T-helper 2 cell treated with Interferon-gamma antibody and Interleukin-4, amounts not matched to agents 5 μg/mL and 100 μg/mL, for 36 hours (primary cell): ENCODE measurements at regions not wholly inside any gene's neighbourhood (a gene's known extent, or its start where the extent isn't known, plus 50 kb on each side); places are given as distances from the start of the nearest gene placed in this dataset.

Source experiments
- DNase-seq: peaks from one replicate; pipeline ENCODE4 v3.0.0; 2021; ENCODE audit warnings: low spot score
- H3K27ac Mint-ChIP-seq: one replicate; pipeline ENCODE4 v1.8.0; 2021; ENCODE audit warnings: mild to moderate bottlenecking, mixed read lengths
- H3K27me3 Mint-ChIP-seq: one replicate; pipeline ENCODE4 v1.8.0; 2021; ENCODE audit warnings: low read depth, mixed read lengths
- H3K36me3 Mint-ChIP-seq: one replicate; pipeline ENCODE4 v1.8.0; 2021; ENCODE audit warnings: low read depth, mixed read lengths
- H3K4me1 Mint-ChIP-seq: one replicate; pipeline ENCODE4 v1.8.0; 2021; ENCODE audit warnings: low read depth, mixed read lengths
- H3K4me3 Mint-ChIP-seq: one replicate; pipeline ENCODE4 v1.8.0; 2022; ENCODE audit warnings: mild to moderate bottlenecking, moderate library complexity, mixed read lengths
- H3K9me3 Mint-ChIP-seq: one replicate; pipeline ENCODE4 v1.8.0; 2021; ENCODE audit warnings: mixed read lengths

GRCh38 chr6:147768969-147769368 is 260.5 kb downstream of the SAMD5 start:
- Mint-ChIP-seq H3K27me3 (no peaks in the 10 kb centered on the region), H3K4me3 (no peak overlapping the region), H3K27ac (no peak overlapping the region), H3K4me1 (no peaks in the 10 kb centered on the region), H3K9me3 (no peaks in the 10 kb centered on the region), H3K36me3 (no peaks in the 10 kb centered on the region)
- DNase-seq, result no peak

- H3K27me3 Mint-ChIP-seq, result no peaks in the 10 kb centered on the region
- no peaks in the 10 kb centered on the region for H3K4me1 Mint-ChIP-seq
- H3K4me3 Mint-ChIP-seq, result no peak overlapping the region
- no peaks in the 10 kb centered on the region for H3K9me3 Mint-ChIP-seq
- H3K36me3 Mint-ChIP-seq, result no peaks in the 10 kb centered on the region
- no peak for DNase-seq
- H3K27ac Mint-ChIP-seq, result no peak overlapping the region
Observed at GRCh38 chr6:147769496-147770087, 261.1 kb downstream of the SAMD5 start.

GRCh38 chr6:147770221-147770620 is 261.7 kb downstream of the SAMD5 start:
- Mint-ChIP-seq H3K4me1 (no peaks in the 10 kb centered on the region), H3K9me3 (no peaks in the 10 kb centered on the region), H3K27me3 (no peaks in the 10 kb centered on the region), H3K36me3 (no peaks in the 10 kb centered on the region), H3K27ac (no peak overlapping the region), H3K4me3 (no peak overlapping the region)
- no peak for DNase-seq

- no peaks in the 10 kb centered on the region for H3K36me3 Mint-ChIP-seq
- DNase-seq, result no peak
- no peaks in the 10 kb centered on the region for H3K4me1 Mint-ChIP-seq
Observed at GRCh38 chr6:147772724-147773123, 264.2 kb downstream of the SAMD5 start.

DNA sequence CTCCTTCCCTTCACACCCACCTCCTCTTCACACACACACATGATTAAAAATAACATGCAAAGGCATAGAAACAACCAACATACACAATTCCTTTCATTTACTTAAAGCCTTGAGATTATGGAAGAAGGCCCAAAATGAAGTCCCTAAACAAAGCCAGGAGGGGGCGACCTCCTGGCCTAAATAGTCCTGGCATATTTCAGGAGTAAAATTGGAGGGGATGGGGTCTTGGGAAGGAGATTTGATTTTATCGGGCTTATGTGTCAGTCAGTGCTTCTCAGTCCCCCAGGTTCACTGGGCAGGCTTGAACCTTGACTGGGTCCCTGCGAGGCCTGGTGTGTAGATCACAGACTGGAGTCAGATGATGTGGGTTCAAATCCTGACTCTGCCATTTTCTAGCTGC is 266.4 kb downstream of the SAMD5 start:
- Mint-ChIP-seq H3K27ac (no peak overlapping the region), H3K36me3 (no peaks in the 10 kb centered on the region), H3K9me3 (no peaks in the 10 kb centered on the region), H3K4me3 (no peak overlapping the region), H3K27me3 (no peaks in the 10 kb centered on the region), H3K4me1 (no peaks in the 10 kb centered on the region)
- no peak for DNase-seq

More at GRCh38 chr6:147772724-147773123, 264.2 kb downstream of the SAMD5 start:
- no peak overlapping the region for H3K27ac Mint-ChIP-seq
- no peaks in the 10 kb centered on the region for H3K27me3 Mint-ChIP-seq
- no peak overlapping the region for H3K4me3 Mint-ChIP-seq
- no peaks in the 10 kb centered on the region for H3K9me3 Mint-ChIP-seq

DNA sequence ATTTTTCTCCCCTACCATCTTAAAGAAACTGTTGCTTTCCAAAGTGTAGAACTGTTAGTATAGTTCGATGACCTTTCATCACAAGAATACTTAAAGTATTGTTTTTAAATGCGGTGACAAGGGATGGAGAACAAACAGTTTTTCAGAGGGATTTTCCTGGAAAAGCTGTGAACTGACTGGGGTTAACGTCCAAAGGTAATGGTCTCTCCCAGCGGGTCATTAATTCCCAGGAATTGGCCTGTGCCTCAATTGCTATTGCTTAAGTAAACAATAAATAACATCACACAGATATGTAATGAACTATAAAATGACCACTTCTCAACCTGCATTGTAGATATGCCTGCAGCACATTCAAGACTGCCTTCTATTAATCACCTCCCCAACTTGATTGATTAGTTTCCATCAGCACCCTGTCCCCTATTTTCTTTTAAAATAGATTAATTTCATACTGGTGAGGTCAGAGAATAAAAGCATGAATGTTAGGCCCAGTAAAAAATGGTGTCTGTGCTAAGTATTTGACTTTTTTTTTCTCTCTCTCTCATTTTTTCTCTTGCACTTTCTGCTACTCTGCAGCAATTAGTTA is 268.2 kb downstream of the SAMD5 start:
- no peak for DNase-seq
- Mint-ChIP-seq H3K27ac (no peak overlapping the region), H3K4me3 (no peak overlapping the region), H3K4me1 (no peaks in the 10 kb centered on the region), H3K9me3 (no peaks in the 10 kb centered on the region), H3K36me3 (no peaks in the 10 kb centered on the region), H3K27me3 (no peaks in the 10 kb centered on the region)

DNA sequence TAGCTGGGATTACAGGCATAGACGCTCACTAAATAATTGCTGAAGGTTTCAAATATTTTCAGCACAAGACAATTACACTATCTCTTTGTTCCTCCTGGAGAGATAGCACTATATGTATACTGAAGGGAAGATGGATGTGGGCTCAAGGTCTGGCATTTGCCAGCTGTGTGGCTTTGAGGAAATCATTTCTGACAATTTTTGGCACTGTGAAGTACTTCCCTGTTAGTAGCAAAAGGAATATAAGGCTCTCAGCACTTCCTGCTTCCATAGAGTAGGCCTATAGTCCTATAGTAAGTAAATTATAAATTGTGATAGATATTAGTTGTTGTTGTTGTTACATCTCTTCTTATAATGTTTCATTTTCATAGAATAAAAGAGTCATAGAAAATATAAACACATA is 271.1 kb downstream of the SAMD5 start:
- no peak overlapping the region for H3K4me3 Mint-ChIP-seq
- H3K4me1 Mint-ChIP-seq, result no peaks in the 10 kb centered on the region
- no peaks in the 10 kb centered on the region for H3K9me3 Mint-ChIP-seq
- no peak overlapping the region for H3K27ac Mint-ChIP-seq
- no peak for DNase-seq
- H3K27me3 Mint-ChIP-seq, result no peaks in the 10 kb centered on the region
- H3K36me3 Mint-ChIP-seq, result no peaks in the 10 kb centered on the region

- Mint-ChIP-seq H3K27ac (no peak overlapping the region), H3K4me3 (no peak overlapping the region), H3K27me3 (no peaks in the 10 kb centered on the region), H3K4me1 (no peaks in the 10 kb centered on the region), H3K9me3 (no peaks in the 10 kb centered on the region), H3K36me3 (no peaks in the 10 kb centered on the region)
- DNase-seq, result no peak
Observed at GRCh38 chr6:147782302-147782701, 273.8 kb downstream of the SAMD5 start.

- Mint-ChIP-seq H3K27ac (no peak overlapping the region), H3K4me1 (no peaks in the 10 kb centered on the region), H3K36me3 (no peaks in the 10 kb centered on the region), H3K27me3 (no peaks in the 10 kb centered on the region), H3K4me3 (no peak overlapping the region), H3K9me3 (no peaks in the 10 kb centered on the region)
- DNase-seq, result no peak
Observed at GRCh38 chr6:147784371-147784770, 275.9 kb downstream of the SAMD5 start.

- no peak for DNase-seq
- peaks cover 4% of the 10 kb centered on the region for H3K9me3 Mint-ChIP-seq
Observed at GRCh38 chr6:147787417-147787816, 278.9 kb downstream of the SAMD5 start.

GRCh38 chr6:147789430-147789947 is 281.0 kb downstream of the SAMD5 start:
- DNase-seq, result no peak
- Mint-ChIP-seq H3K4me1 (no peaks in the 10 kb centered on the region), H3K9me3 (peaks cover 4% of the 10 kb centered on the region), H3K27ac (no peak overlapping the region), H3K36me3 (no peaks in the 10 kb centered on the region), H3K27me3 (no peaks in the 10 kb centered on the region), H3K4me3 (no peak overlapping the region)

More at GRCh38 chr6:147787417-147787816, 278.9 kb downstream of the SAMD5 start:
- H3K36me3 Mint-ChIP-seq, result no peaks in the 10 kb centered on the region
- H3K4me1 Mint-ChIP-seq, result no peaks in the 10 kb centered on the region
- no peaks in the 10 kb centered on the region for H3K27me3 Mint-ChIP-seq
- H3K4me3 Mint-ChIP-seq, result no peak overlapping the region
- no peak overlapping the region for H3K27ac Mint-ChIP-seq

DNA sequence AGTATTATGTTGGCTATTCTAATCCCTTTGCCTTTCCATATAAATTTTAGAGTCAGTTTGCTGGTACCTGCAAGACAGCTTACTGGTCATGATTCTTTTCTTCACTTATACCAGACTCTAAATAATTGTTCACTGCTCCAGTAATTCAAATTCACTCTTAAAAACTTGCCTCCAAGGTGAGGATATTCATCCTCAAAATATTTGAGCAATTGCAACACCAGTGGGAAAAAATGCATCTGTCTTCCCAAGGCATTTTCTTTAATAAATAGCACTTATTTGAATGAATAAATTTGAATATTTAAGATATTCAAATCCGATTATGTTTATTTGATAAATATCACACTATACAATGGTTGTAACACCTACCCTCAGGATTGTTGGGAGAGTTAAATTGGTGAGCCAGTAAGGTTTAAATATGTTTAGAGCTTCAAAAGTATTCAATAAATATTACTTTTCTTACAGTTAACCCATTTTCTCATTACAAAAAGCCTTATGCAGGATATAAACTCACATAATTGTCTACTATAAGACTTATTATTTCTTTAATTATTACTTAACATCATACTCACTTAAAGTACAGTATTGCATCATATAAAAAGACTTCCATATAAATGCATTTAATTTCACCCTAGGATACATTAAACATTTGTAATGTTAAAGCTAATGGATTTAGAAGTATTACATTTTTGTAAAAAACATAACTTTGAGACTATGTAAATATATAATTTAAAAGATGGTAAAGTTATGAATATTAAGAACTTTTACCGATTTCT is 285.6 kb downstream of the SAMD5 start:
- Mint-ChIP-seq H3K9me3 (peaks cover 4% of the 10 kb centered on the region), H3K27ac (no peak overlapping the region), H3K4me3 (no peak overlapping the region), H3K36me3 (no peaks in the 10 kb centered on the region), H3K4me1 (no peaks in the 10 kb centered on the region), H3K27me3 (no peaks in the 10 kb centered on the region)
- DNase-seq, result no peak

DNA sequence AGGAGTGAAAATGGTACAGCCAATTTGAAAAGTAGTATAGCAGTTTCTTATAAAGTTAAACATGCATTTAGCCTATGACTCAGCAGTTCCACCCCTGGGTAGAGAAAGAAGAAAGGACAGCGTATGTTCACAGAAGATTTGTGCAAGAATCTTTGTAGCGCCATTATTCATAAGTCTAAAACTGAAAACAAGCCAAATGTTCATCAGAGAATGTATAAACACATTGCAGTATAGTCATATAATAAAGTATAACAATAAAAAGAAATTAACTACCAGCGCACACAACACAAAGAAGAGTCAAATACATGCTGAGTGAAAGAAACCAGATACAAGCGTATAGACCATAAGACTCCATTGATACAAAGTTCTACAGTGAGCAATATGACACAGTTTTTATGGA is 294.0 kb downstream of the SAMD5 start:
- Mint-ChIP-seq H3K4me1 (no peaks in the 10 kb centered on the region), H3K9me3 (peaks cover 8% of the 10 kb centered on the region), H3K27ac (no peak overlapping the region), H3K4me3 (no peak overlapping the region), H3K36me3 (no peaks in the 10 kb centered on the region), H3K27me3 (no peaks in the 10 kb centered on the region)
- DNase-seq, result no peak

DNA sequence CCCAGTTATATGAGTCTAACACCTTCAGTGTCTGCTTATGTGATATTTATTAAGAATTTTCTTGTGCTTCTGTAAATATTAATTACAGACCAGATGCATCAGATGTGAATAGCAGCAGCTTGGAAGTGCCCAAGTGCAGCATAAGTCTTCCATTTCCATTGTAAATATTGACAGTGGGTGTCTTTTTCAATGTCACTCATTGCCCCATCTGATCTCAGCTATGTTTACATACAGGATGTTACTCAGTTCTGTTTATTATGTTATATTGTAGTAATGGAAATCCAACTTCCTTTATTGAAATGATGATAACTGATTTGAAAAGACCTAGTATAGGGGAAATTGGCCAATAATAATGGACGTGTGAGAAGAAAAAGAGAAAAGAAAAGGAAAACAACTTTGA is 296.7 kb downstream of the SAMD5 start:
- H3K27me3 Mint-ChIP-seq, result no peaks in the 10 kb centered on the region
- peaks cover 8% of the 10 kb centered on the region for H3K9me3 Mint-ChIP-seq
- no peak for DNase-seq
- H3K27ac Mint-ChIP-seq, result no peak overlapping the region
- H3K4me1 Mint-ChIP-seq, result no peaks in the 10 kb centered on the region
- no peaks in the 10 kb centered on the region for H3K36me3 Mint-ChIP-seq
- no peak overlapping the region for H3K4me3 Mint-ChIP-seq
